SK-N-MC (cell line): ENCODE measurements at regions not wholly inside any gene's neighbourhood (a gene's known extent, or its start where the extent isn't known, plus 50 kb on each side); places are given as distances from the start of the nearest gene placed in this dataset.
A peak's percentile ranks its signal among the peaks of the same experiment; 100 is the strongest.

ENCODE experiments used
- DNase-seq: peaks from one replicate; pipeline ENCODE4 v3.0.0-alpha.2; 2011; ENCODE audit warnings: low read depth, low spot score
- H3K27ac ChIP-seq: fragments of 200-600 bp; sonication (generic); 2 replicates; pipeline ENCODE4 v1.5.1; 2016; ENCODE audit warnings: mixed run types
- H3K36me3 ChIP-seq: fragments of 200-600 bp; sonication (generic); 2 replicates; pipeline ENCODE4 v1.6.1; 2017; ENCODE audit warnings: antibody characterized with exemption, low read length, mixed read lengths; ENCODE audit not compliant: insufficient read depth
- H3K4me3 ChIP-seq: fragments of 200-600 bp; sonication (generic); 2 replicates; pipeline ENCODE4 v1.5.1; 2016
- H3K9ac ChIP-seq: fragments of 200-600 bp; sonication (generic); 2 replicates; pipeline ENCODE4 v1.8.0; 2017; ENCODE audit warnings: mixed run types, mixed read lengths; ENCODE audit not compliant: insufficient read length
- H3K9me3 ChIP-seq: fragments of 200-600 bp; sonication (generic); 2 replicates; pipeline ENCODE4 v1.6.1; 2017; ENCODE audit warnings: low read depth, mild to moderate bottlenecking, antibody characterized with exemption, low read length, moderate library complexity, mixed read lengths
- EZH2 ChIP-seq: fragments of 200-600 bp; sonication (generic); IDR thresholded peaks from one replicate; pipeline ENCODE4 v1.6.1; 2017; ENCODE audit warnings: antibody characterized with exemption
- FOXP2 ChIP-seq: optimal IDR thresholded peaks from 2 replicates; pipeline ENCODE3; 2011; ENCODE audit warnings: mild to moderate bottlenecking, moderate library complexity; ENCODE audit not compliant: insufficient read depth; ENCODE audit errors: extremely low read length, control extremely low read depth
- POLR2AphosphoS5 ChIP-seq: IDR thresholded peaks from 2 replicates; pipeline ENCODE4 v1.6.1; 2012; ENCODE audit warnings: mild to moderate bottlenecking, low read depth, low read length, borderline replicate concordance

GRCh38 chr1:67555461-67556296, 125.5 kb upstream of the SERBP1 start:
- DNase-seq, result no peak
- no peaks in the 10 kb centered on the region for H3K9me3 ChIP-seq
- H3K36me3 ChIP-seq, result no peaks in the 10 kb centered on the region
- no peak overlapping the region for H3K4me3 ChIP-seq
- no peak overlapping the region for H3K27ac ChIP-seq
- no peak overlapping the region for H3K9ac ChIP-seq
- TF ChIP-seq FOXP2, result no peak
- no peak for TF ChIP-seq EZH2
- TF ChIP-seq POLR2AphosphoS5, result no peak

GRCh38 chr1:67556297-67556900, 126.2 kb upstream of the SERBP1 start:
- Histone ChIP-seq H3K4me3 (no peak overlapping the region), H3K27ac (no peak overlapping the region), H3K9me3 (no peaks in the 10 kb centered on the region), H3K9ac (no peak overlapping the region), H3K36me3 (no peaks in the 10 kb centered on the region)
- no peak for DNase-seq
- TF ChIP-seq POLR2AphosphoS5 (no peak), EZH2 (no peak), FOXP2 (no peak)

- TF ChIP-seq EZH2 (no peak), POLR2AphosphoS5 (no peak), FOXP2 (no peak)
Observed at GRCh38 chr1:67557696-67558448, 127.1 kb upstream of the GADD45A start.

GRCh38 chr1:67558449-67559193, 126.4 kb upstream of the GADD45A start:
- Histone ChIP-seq H3K27ac (no peak overlapping the region), H3K9me3 (no peaks in the 10 kb centered on the region), H3K9ac (no peak overlapping the region), H3K4me3 (no peak overlapping the region), H3K36me3 (no peaks in the 10 kb centered on the region)
- DNase-seq, result no peak
- no peak for TF ChIP-seq EZH2
- no peak for TF ChIP-seq POLR2AphosphoS5
- no peak for TF ChIP-seq FOXP2

More at GRCh38 chr1:67557696-67558448, 127.1 kb upstream of the GADD45A start:
- H3K36me3 ChIP-seq, result no peaks in the 10 kb centered on the region
- H3K9ac ChIP-seq, result no peak overlapping the region
- no peak overlapping the region for H3K27ac ChIP-seq
- H3K9me3 ChIP-seq, result no peaks in the 10 kb centered on the region
- no peak for DNase-seq
- H3K4me3 ChIP-seq, result no peak overlapping the region

GRCh38 chr1:67559222-67559700, 125.7 kb upstream of the GADD45A start:
- H3K4me3 ChIP-seq, result no peak overlapping the region
- no peak overlapping the region for H3K9ac ChIP-seq
- TF ChIP-seq FOXP2, result no peak
- no peak for TF ChIP-seq EZH2
- no peak for TF ChIP-seq POLR2AphosphoS5
- no peak overlapping the region for H3K27ac ChIP-seq
- no peak for DNase-seq
- no peaks in the 10 kb centered on the region for H3K9me3 ChIP-seq
- H3K36me3 ChIP-seq, result no peaks in the 10 kb centered on the region

GRCh38 chr1:67560580-67561255, 124.3 kb upstream of the GADD45A start:
- no peak overlapping the region for H3K4me3 ChIP-seq
- no peak for DNase-seq
- H3K36me3 ChIP-seq, result no peaks in the 10 kb centered on the region
- H3K27ac ChIP-seq, result no peak overlapping the region
- H3K9ac ChIP-seq, result no peak overlapping the region
- TF ChIP-seq POLR2AphosphoS5 (no peak), FOXP2 (no peak), EZH2 (no peak)
- H3K9me3 ChIP-seq, result no peaks in the 10 kb centered on the region

- Histone ChIP-seq H3K4me3 (no peak overlapping the region), H3K9ac (no peak overlapping the region), H3K9me3 (no peaks in the 10 kb centered on the region), H3K27ac (no peak overlapping the region), H3K36me3 (no peaks in the 10 kb centered on the region)
- DNase-seq, result peak; percentile 20
- TF ChIP-seq EZH2 (no peak), POLR2AphosphoS5 (no peak), FOXP2 (no peak)
Observed at GRCh38 chr1:67561704-67562113, 123.3 kb upstream of the GADD45A start.
